ENCODE measurements at regions not wholly inside any gene's neighbourhood (a gene's known extent, or its start where the extent isn't known, plus 50 kb on each side); places are given as distances from the start of the nearest gene placed in this dataset.
"Not testable (repeated sequence)": the region's sequence is repeated elsewhere in the genome, so short reads cannot be mapped to it uniquely, and the experiment has no call there.

DNA sequence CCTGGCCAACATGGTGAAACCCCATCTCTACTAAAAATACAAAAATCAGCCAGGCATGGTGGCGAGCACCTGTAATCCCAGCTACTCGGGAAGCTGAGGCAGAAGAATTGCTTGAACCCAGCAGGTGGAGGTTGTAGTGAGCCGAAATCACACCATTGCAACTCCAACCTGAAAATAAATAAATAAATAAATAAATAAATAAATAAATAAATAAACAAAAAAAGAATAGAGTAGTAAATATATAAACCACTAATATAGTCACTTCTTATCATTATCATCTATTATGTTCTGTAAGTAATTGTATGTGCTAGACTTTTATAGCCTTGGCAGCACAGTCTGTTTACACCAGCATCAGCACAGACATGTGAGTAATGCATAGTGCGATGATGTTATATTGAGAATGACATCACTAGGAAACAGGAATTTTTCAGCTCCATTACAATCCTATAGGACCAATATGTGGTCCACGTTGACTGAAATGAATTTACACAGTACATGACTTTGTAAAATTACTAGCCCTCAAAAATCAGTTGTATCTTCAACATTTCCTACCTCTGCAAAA lies 385.4 kb upstream of the ANKRD30A start:
- no peaks in the 10 kb centered on the region for H3K4me1 ChIP-seq (ENCODE audit: control insufficient read depth in 5 of 5, insufficient read depth in 5 of 5, low read length in 5 of 5)
- H3K27me3 ChIP-seq (ENCODE audit: control insufficient read depth in 5 of 5, insufficient read depth in 4 of 5, low read length in 5 of 5) = no peaks in the 10 kb centered on the region
- H3K36me3 ChIP-seq (ENCODE audit: control insufficient read depth in 5 of 5, insufficient read depth in 5 of 5, low read length in 5 of 5) = no peaks in the 10 kb centered on the region
- H3K27ac ChIP-seq (ENCODE audit: low read depth, low read length) = no peak overlapping the region
- no peak overlapping the region for H3K4me3 ChIP-seq (ENCODE audit: low read depth in 1 of 5, low read length in 5 of 5)
- no peaks in the 10 kb centered on the region for H3K9me3 ChIP-seq (ENCODE audit: control insufficient read depth in 5 of 5, low read length in 5 of 5)
- H3K9ac ChIP-seq (ENCODE audit: low read length in 5 of 5) = no peak overlapping the region

DNA sequence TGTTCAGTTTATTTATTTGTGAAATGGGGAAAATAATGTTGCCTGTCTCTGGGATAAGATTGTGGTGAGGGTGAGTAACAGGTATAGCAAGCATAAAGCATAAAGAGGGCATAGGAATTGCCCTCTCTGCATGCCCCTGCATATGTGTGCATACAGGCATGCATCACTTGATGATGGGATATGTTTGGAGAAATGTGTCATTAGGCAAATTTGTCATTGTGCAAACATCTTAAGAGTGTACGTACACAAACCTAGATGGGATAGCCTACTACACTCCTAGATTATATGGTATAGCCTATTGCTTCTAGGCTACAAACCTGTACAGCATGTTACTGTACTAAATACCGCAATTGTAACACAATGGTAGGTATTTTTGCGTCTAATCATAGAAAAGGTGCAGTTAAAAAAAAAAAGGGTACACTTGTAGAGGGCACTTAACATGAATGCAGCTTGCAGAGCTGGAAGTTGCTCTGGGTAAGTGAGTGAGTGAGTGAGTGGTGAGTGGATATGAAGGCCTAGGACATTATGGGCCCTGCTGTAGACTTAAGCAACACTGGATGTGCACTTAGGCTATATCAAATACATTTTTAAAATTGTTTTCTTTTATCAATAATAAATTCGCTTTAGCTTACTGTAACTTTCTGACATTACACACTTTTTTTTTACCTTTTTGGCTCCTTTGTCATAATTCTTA lies 386.5 kb upstream of the ANKRD30A start:
- H3K9ac ChIP-seq (ENCODE audit: low read length in 5 of 5) = no peak overlapping the region
- H3K36me3 ChIP-seq (ENCODE audit: control insufficient read depth in 5 of 5, insufficient read depth in 5 of 5, low read length in 5 of 5) = no peaks in the 10 kb centered on the region
- H3K27me3 ChIP-seq (ENCODE audit: control insufficient read depth in 5 of 5, insufficient read depth in 4 of 5, low read length in 5 of 5) = no peaks in the 10 kb centered on the region
- no peaks in the 10 kb centered on the region for H3K9me3 ChIP-seq (ENCODE audit: control insufficient read depth in 5 of 5, low read length in 5 of 5)
- H3K4me1 ChIP-seq (ENCODE audit: control insufficient read depth in 5 of 5, insufficient read depth in 5 of 5, low read length in 5 of 5) = no peaks in the 10 kb centered on the region
- H3K4me3 ChIP-seq (ENCODE audit: low read depth in 1 of 5, low read length in 5 of 5) = no peak overlapping the region
- no peak overlapping the region for H3K27ac ChIP-seq (ENCODE audit: low read depth, low read length)

GRCh38 chr10:36736311-36736710 lies 389.1 kb upstream of the ANKRD30A start:
- H3K36me3 ChIP-seq (ENCODE audit: control insufficient read depth in 5 of 5, insufficient read depth in 5 of 5, low read length in 5 of 5) = no peaks in the 10 kb centered on the region
- H3K4me3 ChIP-seq (ENCODE audit: low read depth in 1 of 5, low read length in 5 of 5) = no peak overlapping the region
- no peaks in the 10 kb centered on the region for H3K4me1 ChIP-seq (ENCODE audit: control insufficient read depth in 5 of 5, insufficient read depth in 5 of 5, low read length in 5 of 5)
- H3K27ac ChIP-seq (ENCODE audit: low read depth, low read length) = no peak overlapping the region
- H3K9ac ChIP-seq (ENCODE audit: low read length in 5 of 5) = no peak overlapping the region
- H3K27me3 ChIP-seq (ENCODE audit: control insufficient read depth in 5 of 5, insufficient read depth in 4 of 5, low read length in 5 of 5) = peaks cover 0 to 1% (median 0%) of the 10 kb centered on the region in 5 donors
- no peaks in the 10 kb centered on the region for H3K9me3 ChIP-seq (ENCODE audit: control insufficient read depth in 5 of 5, low read length in 5 of 5)

GRCh38 chr10:36734590-36734989 lies 390.8 kb upstream of the ANKRD30A start:
- H3K9me3 ChIP-seq (ENCODE audit: control insufficient read depth in 5 of 5, low read length in 5 of 5); H3K9ac ChIP-seq (ENCODE audit: low read length in 5 of 5); H3K27ac ChIP-seq (ENCODE audit: low read depth, low read length); H3K27me3 ChIP-seq (ENCODE audit: control insufficient read depth in 5 of 5, insufficient read depth in 4 of 5, low read length in 5 of 5); H3K36me3 ChIP-seq (ENCODE audit: control insufficient read depth in 5 of 5, insufficient read depth in 5 of 5, low read length in 5 of 5); H3K4me1 ChIP-seq (ENCODE audit: control insufficient read depth in 5 of 5, insufficient read depth in 5 of 5, low read length in 5 of 5); H3K4me3 ChIP-seq (ENCODE audit: low read depth in 1 of 5, low read length in 5 of 5): not testable (repeated sequence)

GRCh38 chr10:36730316-36730715 lies 395.1 kb upstream of the ANKRD30A start:
- H3K4me1 ChIP-seq (ENCODE audit: control insufficient read depth in 5 of 5, insufficient read depth in 5 of 5, low read length in 5 of 5) = peaks cover 0 to 2% (median 0%) of the 10 kb centered on the region in 5 donors
- H3K36me3 ChIP-seq (ENCODE audit: control insufficient read depth in 5 of 5, insufficient read depth in 5 of 5, low read length in 5 of 5) = no peaks in the 10 kb centered on the region
- peaks cover 0 to 4% (median 0%) of the 10 kb centered on the region in 5 donors for H3K27me3 ChIP-seq (ENCODE audit: control insufficient read depth in 5 of 5, insufficient read depth in 4 of 5, low read length in 5 of 5)
- no peak overlapping the region for H3K4me3 ChIP-seq (ENCODE audit: low read depth in 1 of 5, low read length in 5 of 5)
- no peak overlapping the region for H3K27ac ChIP-seq (ENCODE audit: low read depth, low read length)
- H3K9ac ChIP-seq (ENCODE audit: low read length in 5 of 5) = no peak overlapping the region
- H3K9me3 ChIP-seq (ENCODE audit: control insufficient read depth in 5 of 5, low read length in 5 of 5) = no peaks in the 10 kb centered on the region

- peaks cover 0 to 2% (median 0%) of the 10 kb centered on the region in 5 donors for H3K4me1 ChIP-seq (ENCODE audit: control insufficient read depth in 5 of 5, insufficient read depth in 5 of 5, low read length in 5 of 5)
- H3K9me3 ChIP-seq (ENCODE audit: control insufficient read depth in 5 of 5, low read length in 5 of 5) = no peaks in the 10 kb centered on the region
- no peak overlapping the region for H3K27ac ChIP-seq (ENCODE audit: low read depth, low read length)
- H3K9ac ChIP-seq (ENCODE audit: low read length in 5 of 5) = no peak overlapping the region
- no peak overlapping the region for H3K4me3 ChIP-seq (ENCODE audit: low read depth in 1 of 5, low read length in 5 of 5)
- no peaks in the 10 kb centered on the region for H3K36me3 ChIP-seq (ENCODE audit: control insufficient read depth in 5 of 5, insufficient read depth in 5 of 5, low read length in 5 of 5)
- H3K27me3 ChIP-seq (ENCODE audit: control insufficient read depth in 5 of 5, insufficient read depth in 4 of 5, low read length in 5 of 5) = peaks cover 0 to 4% (median 0%) of the 10 kb centered on the region in 5 donors
Measured at GRCh38 chr10:36728626-36729025, 396.8 kb upstream of the ANKRD30A start.

GRCh38 chr10:36725581-36726520 lies 399.5 kb upstream of the ANKRD30A start:
- Histone ChIP-seq H3K27ac (ENCODE audit: low read depth, low read length) (no peak overlapping the region), H3K9me3 (ENCODE audit: control insufficient read depth in 5 of 5, low read length in 5 of 5) (no peaks in the 10 kb centered on the region), H3K36me3 (ENCODE audit: control insufficient read depth in 5 of 5, insufficient read depth in 5 of 5, low read length in 5 of 5) (no peaks in the 10 kb centered on the region), H3K4me1 (ENCODE audit: control insufficient read depth in 5 of 5, insufficient read depth in 5 of 5, low read length in 5 of 5) (peaks cover 0 to 2% (median 0%) of the 10 kb centered on the region in 5 donors), H3K27me3 (ENCODE audit: control insufficient read depth in 5 of 5, insufficient read depth in 4 of 5, low read length in 5 of 5) (no peaks in the 10 kb centered on the region), H3K9ac (ENCODE audit: low read length in 5 of 5) (no peak overlapping the region), H3K4me3 (ENCODE audit: low read depth in 1 of 5, low read length in 5 of 5) (no peak overlapping the region)

DNA sequence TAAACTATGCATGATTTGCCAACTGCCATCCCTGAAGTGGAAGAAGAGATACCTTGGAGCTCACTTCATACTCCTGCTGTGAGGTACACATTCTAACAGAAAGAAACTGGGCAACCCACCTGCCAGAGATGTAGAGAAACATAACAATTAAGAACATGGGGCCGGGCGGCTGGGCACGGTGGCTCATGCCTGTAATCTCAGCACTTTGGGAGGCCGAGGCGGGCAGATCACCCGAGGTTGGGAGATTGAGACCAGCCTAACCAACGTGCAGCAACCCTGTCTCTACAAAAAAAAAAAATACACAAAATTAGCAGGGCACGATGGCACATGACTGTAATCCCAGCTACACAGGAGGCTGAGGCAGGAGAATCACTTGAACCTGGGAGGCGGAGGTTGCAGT lies 402.6 kb upstream of the ANKRD30A start:
- Histone ChIP-seq H3K36me3 (ENCODE audit: control insufficient read depth in 5 of 5, insufficient read depth in 5 of 5, low read length in 5 of 5) (no peaks in the 10 kb centered on the region), H3K27me3 (ENCODE audit: control insufficient read depth in 5 of 5, insufficient read depth in 4 of 5, low read length in 5 of 5) (no peaks in the 10 kb centered on the region), H3K9me3 (ENCODE audit: control insufficient read depth in 5 of 5, low read length in 5 of 5) (no peaks in the 10 kb centered on the region), H3K9ac (ENCODE audit: low read length in 5 of 5) (no peak overlapping the region), H3K4me3 (ENCODE audit: low read depth in 1 of 5, low read length in 5 of 5) (no peak overlapping the region), H3K4me1 (ENCODE audit: control insufficient read depth in 5 of 5, insufficient read depth in 5 of 5, low read length in 5 of 5) (peaks cover 0 to 2% (median 0%) of the 10 kb centered on the region in 5 donors), H3K27ac (ENCODE audit: low read depth, low read length) (no peak overlapping the region)

GRCh38 chr10:36721871-36722270 lies 403.5 kb upstream of the ANKRD30A start:
- Histone ChIP-seq H3K36me3 (ENCODE audit: control insufficient read depth in 5 of 5, insufficient read depth in 5 of 5, low read length in 5 of 5) (no peaks in the 10 kb centered on the region), H3K27ac (ENCODE audit: low read depth, low read length) (no peak overlapping the region), H3K27me3 (ENCODE audit: control insufficient read depth in 5 of 5, insufficient read depth in 4 of 5, low read length in 5 of 5) (no peaks in the 10 kb centered on the region), H3K9ac (ENCODE audit: low read length in 5 of 5) (no peak overlapping the region), H3K9me3 (ENCODE audit: control insufficient read depth in 5 of 5, low read length in 5 of 5) (no peaks in the 10 kb centered on the region), H3K4me3 (ENCODE audit: low read depth in 1 of 5, low read length in 5 of 5) (no peak overlapping the region), H3K4me1 (ENCODE audit: control insufficient read depth in 5 of 5, insufficient read depth in 5 of 5, low read length in 5 of 5) (peaks cover 0 to 2% (median 0%) of the 10 kb centered on the region in 5 donors)

DNA sequence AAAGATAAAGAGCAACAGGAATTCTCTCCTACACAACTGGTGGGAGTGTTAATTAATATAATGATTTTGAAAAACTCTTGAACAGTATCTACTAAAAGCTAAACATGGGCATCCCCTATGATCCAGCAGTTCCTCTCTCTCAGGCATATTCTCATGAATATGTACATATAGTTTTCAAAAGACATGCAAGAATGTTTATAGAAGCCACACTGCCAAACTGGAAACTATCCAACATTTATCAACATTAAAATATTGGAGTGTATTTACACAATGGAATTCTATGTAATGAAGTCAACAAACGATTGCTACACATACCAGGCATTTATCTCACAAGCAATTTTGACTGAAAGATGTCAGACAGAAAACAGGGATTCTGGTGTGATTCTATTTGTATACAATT lies 404.5 kb upstream of the ANKRD30A start:
- no peak overlapping the region for H3K27ac ChIP-seq (ENCODE audit: low read depth, low read length)
- H3K9me3 ChIP-seq (ENCODE audit: control insufficient read depth in 5 of 5, low read length in 5 of 5) = no peaks in the 10 kb centered on the region
- no peaks in the 10 kb centered on the region for H3K36me3 ChIP-seq (ENCODE audit: control insufficient read depth in 5 of 5, insufficient read depth in 5 of 5, low read length in 5 of 5)
- H3K4me1 ChIP-seq (ENCODE audit: control insufficient read depth in 5 of 5, insufficient read depth in 5 of 5, low read length in 5 of 5) = peaks cover 0 to 2% (median 0%) of the 10 kb centered on the region in 5 donors
- no peak overlapping the region for H3K4me3 ChIP-seq (ENCODE audit: low read depth in 1 of 5, low read length in 5 of 5)
- H3K27me3 ChIP-seq (ENCODE audit: control insufficient read depth in 5 of 5, insufficient read depth in 4 of 5, low read length in 5 of 5) = no peaks in the 10 kb centered on the region
- no peak overlapping the region for H3K9ac ChIP-seq (ENCODE audit: low read length in 5 of 5)

Measured in subcutaneous abdominal adipose tissue (tissue), 5 donors.